HEK293 (cell line): ENCODE measurements at regions not wholly inside any gene's neighbourhood (a gene's known extent, or its start where the extent isn't known, plus 50 kb on each side); places are given as distances from the start of the nearest gene placed in this dataset.

Experiments
- CTCF ChIP-seq: fragments of 450-650 bp; formaldehyde crosslinking; IDR thresholded peaks from 2 replicates; pipeline ENCODE4 v1.5.1; 2016; ENCODE audit warnings: missing biosample characterization, missing genetic modification characterization
- SALL2 ChIP-seq: fragments of 450-650 bp; formaldehyde crosslinking; IDR thresholded peaks from 2 replicates; pipeline ENCODE4 v1.5.0; 2017; ENCODE audit warnings: missing biosample characterization, mild to moderate bottlenecking, missing genetic modification characterization, borderline replicate concordance

GRCh38 chr18:75531212-75531850, 103.8 kb upstream of the SMIM21 start:
- TF ChIP-seq SALL2 (no peak), CTCF (tag by site-specific recombination) (no peak)
